ENCODE measurements at regions not wholly inside any gene's neighbourhood (a gene's known extent, or its start where the extent isn't known, plus 50 kb on each side); places are given as distances from the start of the nearest gene placed in this dataset.

- DNase-seq, result no peak
Observed at GRCh38 chr1:219120624-219121544, 52.8 kb upstream of the LYPLAL1 start.

GRCh38 chr1:219121679-219122078 is 52.0 kb upstream of the LYPLAL1 start:
- DNase-seq, result no peak

DNA sequence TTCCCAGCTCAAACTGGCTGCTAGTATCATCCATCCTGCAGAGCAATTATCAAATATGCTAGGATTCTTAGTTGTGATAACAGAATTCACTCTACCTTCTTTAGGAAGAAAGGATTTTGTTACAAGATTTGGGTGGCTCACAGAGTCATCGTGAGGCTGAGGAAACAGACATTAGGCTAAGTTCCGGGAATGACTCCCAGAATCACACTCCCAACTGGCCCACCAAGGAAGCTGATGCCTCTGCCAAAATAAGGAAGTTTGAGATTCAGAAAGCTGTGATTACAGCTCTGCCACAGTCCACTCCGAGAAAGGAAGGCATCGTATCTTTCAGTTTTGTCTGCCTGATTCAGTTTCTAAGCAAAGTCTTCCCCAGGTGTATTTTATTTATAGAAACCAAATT is 50.6 kb upstream of the LYPLAL1 start:
- DNase-seq, result no peak
